ENCODE measurements at regions not wholly inside any gene's neighbourhood (a gene's known extent, or its start where the extent isn't known, plus 50 kb on each side); places are given as distances from the start of the nearest gene placed in this dataset.

DNA sequence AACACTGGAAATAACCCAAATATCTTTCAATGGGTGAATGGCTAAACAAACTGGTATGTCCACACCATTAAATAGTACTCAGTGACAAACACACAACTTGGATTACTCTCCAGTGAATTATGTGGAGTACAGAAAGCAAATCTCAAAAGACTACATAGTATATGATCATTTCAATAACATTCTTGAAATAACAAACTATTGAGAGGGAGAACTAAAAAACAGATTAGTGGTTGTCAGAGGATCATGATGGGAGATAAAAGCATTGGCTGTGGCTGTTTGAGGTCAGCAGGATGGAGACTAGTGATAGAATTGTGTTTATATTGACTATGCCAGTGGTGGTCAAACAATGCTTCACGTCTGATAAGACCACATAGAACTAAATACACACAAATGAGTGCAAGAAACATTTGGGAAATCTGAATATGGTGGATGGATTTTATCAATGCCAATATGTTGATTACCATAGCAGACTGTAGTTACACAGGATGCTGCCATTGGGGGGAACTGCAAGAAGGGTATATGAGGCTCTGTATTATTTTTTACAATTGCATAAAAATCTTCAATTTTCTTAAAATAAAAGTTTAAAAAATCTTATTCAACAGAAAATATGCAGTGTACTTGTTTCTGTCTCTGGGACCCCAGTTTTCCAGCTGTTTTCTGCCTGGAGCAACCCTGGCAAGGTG, 242.0 kb downstream of the TBXT start:
- H3K4me3 ChIP-seq = no peak overlapping the region
- no peaks in the 10 kb centered on the region for H3K27me3 ChIP-seq (replicated peaks; ENCODE audit: insufficient read depth)
- no peak for DNase-seq (ENCODE audit: low spot score)
- no peak overlapping the region for H3K27ac ChIP-seq
- no peaks in the 10 kb centered on the region for H3K4me1 ChIP-seq (ENCODE audit: control insufficient read depth in 1 of 2, low read depth in 2 of 2)
- H3K9me3 ChIP-seq = no peaks in the 10 kb centered on the region
- ATAC-seq (ENCODE audit: insufficient number of reproducible peaks, low FRiP score, low read depth) = no peak
- H3K36me3 ChIP-seq = no peaks in the 10 kb centered on the region
- TF ChIP-seq, protein P1, sequence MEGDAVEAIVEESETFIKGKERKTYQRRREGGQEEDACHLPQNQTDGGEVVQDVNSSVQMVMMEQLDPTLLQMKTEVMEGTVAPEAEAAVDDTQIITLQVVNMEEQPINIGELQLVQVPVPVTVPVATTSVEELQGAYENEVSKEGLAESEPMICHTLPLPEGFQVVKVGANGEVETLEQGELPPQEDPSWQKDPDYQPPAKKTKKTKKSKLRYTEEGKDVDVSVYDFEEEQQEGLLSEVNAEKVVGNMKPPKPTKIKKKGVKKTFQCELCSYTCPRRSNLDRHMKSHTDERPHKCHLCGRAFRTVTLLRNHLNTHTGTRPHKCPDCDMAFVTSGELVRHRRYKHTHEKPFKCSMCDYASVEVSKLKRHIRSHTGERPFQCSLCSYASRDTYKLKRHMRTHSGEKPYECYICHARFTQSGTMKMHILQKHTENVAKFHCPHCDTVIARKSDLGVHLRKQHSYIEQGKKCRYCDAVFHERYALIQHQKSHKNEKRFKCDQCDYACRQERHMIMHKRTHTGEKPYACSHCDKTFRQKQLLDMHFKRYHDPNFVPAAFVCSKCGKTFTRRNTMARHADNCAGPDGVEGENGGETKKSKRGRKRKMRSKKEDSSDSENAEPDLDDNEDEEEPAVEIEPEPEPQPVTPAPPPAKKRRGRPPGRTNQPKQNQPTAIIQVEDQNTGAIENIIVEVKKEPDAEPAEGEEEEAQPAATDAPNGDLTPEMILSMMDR (IDR thresholded peaks at IDR 0.05) = no peak

DNA sequence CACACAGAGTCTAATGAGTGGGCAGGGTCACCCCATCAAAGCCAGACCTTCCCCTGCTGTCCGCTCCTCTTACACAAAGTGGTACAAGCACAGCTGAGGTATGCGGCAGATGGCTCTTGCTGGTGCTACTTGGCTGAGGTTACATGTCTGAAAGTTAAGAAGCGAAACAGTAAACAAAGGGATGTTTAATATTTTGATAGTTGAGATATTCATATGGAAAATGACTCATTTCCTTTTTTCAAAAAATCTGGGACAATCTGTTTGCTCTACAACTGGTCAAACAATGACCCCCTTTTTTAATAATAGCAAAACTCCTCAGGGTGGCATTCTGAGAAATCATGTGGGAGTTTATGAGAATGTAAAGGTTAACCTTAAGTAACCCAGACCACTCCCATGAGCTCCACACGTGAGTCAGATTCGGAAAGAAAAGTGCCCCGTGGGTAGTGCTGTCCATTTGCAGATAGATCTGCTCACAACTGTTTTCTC, 245.3 kb downstream of the TBXT start:
- Histone ChIP-seq H3K36me3 (no peaks in the 10 kb centered on the region), H3K4me3 (no peak overlapping the region), H3K4me1 (ENCODE audit: control insufficient read depth in 1 of 2, low read depth in 2 of 2) (no peaks in the 10 kb centered on the region), H3K27ac (no peak overlapping the region), H3K27me3 (replicated peaks; ENCODE audit: insufficient read depth) (no peaks in the 10 kb centered on the region), H3K9me3 (no peaks in the 10 kb centered on the region)
- ATAC-seq (ENCODE audit: insufficient number of reproducible peaks, low FRiP score, low read depth) (no peak), DNase-seq (ENCODE audit: low spot score) (no peak)
- TF ChIP-seq, protein P1 (IDR thresholded peaks at IDR 0.05) = no peak

DNA sequence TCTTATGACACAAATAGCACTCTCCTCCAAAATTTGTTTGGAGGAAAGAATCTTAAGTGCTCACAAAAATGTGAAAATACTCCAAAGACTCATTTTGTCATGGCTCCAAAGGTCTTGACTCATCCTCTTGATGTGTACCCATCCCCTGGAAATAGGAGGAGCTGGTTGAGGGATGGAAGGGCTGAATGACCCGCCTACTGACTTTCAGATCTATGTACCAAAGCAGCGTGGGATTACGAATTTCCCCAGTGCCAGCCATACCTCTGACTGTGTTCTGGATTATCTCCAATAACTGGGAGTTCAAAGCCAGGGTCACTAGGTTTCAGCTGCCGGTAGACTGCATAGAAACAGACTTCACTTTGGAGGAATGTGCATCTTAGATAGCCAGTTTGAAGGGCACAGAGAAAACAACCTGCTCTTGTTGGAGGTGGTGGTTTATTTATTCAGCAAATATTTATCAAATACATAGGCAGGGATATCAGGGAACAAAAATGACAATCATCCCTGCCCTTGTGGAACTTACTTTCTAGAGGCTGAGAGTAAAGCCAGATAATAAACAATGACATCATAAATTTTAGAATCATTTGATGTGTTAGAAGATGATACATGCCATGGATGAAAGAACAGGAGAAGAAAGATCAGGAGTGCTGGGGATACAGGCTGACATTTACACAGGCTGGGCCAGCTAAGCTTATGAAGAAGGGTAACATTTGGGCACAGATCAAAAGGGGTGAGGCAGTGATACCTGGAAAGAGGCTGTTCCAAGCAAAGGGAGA, 246.6 kb downstream of the TBXT start:
- Histone ChIP-seq H3K4me3 (no peak overlapping the region), H3K4me1 (ENCODE audit: control insufficient read depth in 1 of 2, low read depth in 2 of 2) (no peaks in the 10 kb centered on the region), H3K27ac (no peak overlapping the region), H3K9me3 (no peaks in the 10 kb centered on the region), H3K27me3 (replicated peaks; ENCODE audit: insufficient read depth) (no peaks in the 10 kb centered on the region), H3K36me3 (no peaks in the 10 kb centered on the region)
- DNase-seq (ENCODE audit: low spot score) (no peak), ATAC-seq (ENCODE audit: insufficient number of reproducible peaks, low FRiP score, low read depth) (no peak)
- TF ChIP-seq, protein P1 (IDR thresholded peaks at IDR 0.05) = no peak

DNA sequence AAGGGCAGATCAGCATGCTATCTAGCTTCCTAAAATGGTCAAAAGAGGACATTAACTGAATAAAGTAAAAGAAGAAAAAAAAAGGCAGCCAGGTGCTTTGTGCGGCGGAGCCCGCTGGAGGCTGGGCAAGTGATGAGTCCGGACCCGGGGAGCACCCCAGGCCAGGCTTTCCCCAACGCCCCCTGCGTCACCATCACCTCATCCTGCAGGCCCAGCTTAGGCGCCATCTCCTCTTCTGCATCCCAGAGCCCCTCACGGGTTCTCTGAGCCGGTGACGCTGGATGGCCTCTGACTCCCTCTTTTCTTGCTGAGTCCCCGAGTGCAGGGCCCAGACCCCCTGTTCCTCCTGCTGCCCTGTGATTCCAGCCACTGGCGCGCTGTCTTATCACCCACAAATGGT, 250.1 kb downstream of the TBXT start:
- DNase-seq (ENCODE audit: low spot score) (no peak), ATAC-seq (ENCODE audit: insufficient number of reproducible peaks, low FRiP score, low read depth) (no peak)
- H3K4me3 ChIP-seq = no peak overlapping the region
- no peaks in the 10 kb centered on the region for H3K36me3 ChIP-seq
- TF ChIP-seq, protein P1 (IDR thresholded peaks at IDR 0.05) = no peak
- no peaks in the 10 kb centered on the region for H3K27me3 ChIP-seq (replicated peaks; ENCODE audit: insufficient read depth)
- no peaks in the 10 kb centered on the region for H3K4me1 ChIP-seq (ENCODE audit: control insufficient read depth in 1 of 2, low read depth in 2 of 2)
- no peak overlapping the region for H3K27ac ChIP-seq
- H3K9me3 ChIP-seq = no peaks in the 10 kb centered on the region

DNA sequence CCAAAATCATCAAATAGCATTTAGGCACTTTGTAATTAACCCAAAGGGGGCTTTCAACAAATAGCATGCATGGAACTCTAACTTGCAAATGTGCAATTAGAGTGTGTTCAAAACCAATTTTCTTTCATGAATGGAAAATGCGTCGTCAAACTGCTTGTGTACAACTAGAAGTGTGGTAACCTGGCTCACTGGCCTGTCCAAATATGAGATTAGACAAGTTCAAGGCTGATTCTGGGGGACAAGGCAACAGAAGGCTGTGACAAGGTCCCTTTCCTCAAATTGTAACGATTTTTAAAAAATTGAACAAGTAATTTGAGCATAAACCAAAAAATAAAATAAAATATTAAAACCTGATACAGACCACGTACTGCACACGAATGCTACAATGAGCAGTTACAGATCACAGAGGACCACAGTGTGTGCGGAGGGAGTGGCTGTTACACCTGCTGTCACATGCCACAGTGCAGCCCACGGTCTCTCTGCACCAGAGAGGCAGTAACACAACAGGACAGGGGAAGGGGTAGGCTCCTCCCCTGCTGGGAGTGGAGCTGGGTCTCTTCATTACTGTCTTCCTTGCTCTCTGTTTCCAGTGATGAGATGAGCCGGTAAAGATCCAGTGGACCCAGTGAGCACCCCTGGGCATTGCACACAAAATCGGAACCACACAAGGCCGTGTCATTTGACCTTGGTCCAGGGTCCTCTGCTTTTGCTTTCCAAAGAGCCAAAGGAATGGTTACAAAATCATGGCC, 252.2 kb upstream of the PDE10A start:
- H3K27ac ChIP-seq = no peak overlapping the region
- no peak overlapping the region for H3K4me3 ChIP-seq
- DNase-seq (ENCODE audit: low spot score) (no peak), ATAC-seq (ENCODE audit: insufficient number of reproducible peaks, low FRiP score, low read depth) (no peak)
- H3K36me3 ChIP-seq = no peaks in the 10 kb centered on the region
- H3K4me1 ChIP-seq (ENCODE audit: control insufficient read depth in 1 of 2, low read depth in 2 of 2) = no peaks in the 10 kb centered on the region
- H3K9me3 ChIP-seq = no peaks in the 10 kb centered on the region
- H3K27me3 ChIP-seq (replicated peaks; ENCODE audit: insufficient read depth) = no peaks in the 10 kb centered on the region
- TF ChIP-seq, protein P1 (IDR thresholded peaks at IDR 0.05) = no peak

Data from thoracic aorta (tissue), 2 donors.